Tibial nerve (tissue), 4 donors: ENCODE measurements at regions not wholly inside any gene's neighbourhood (a gene's known extent, or its start where the extent isn't known, plus 50 kb on each side); places are given as distances from the start of the nearest gene placed in this dataset.

Experiments
- CTCF ChIP-seq, 5 experiments: fragments of 200-600 bp in 3 of 5; fragments of 450-650 bp in 2 of 5; sonication (generic) in 3 of 5; IDR thresholded peaks; one replicate each; pipeline ENCODE4 v1.5.1; 2016 to 2019; ENCODE audit warnings: antibody characterized with exemption in 5 of 5, mild to moderate bottlenecking in 3 of 5, moderate library complexity in 2 of 5
- EP300 ChIP-seq, 2 donors: sonication (generic); formaldehyde crosslinking; IDR thresholded peaks; one replicate each; pipeline ENCODE4 v1.6.1; 2017; ENCODE audit warnings: antibody characterized with exemption in 2 of 2, mild to moderate bottlenecking in 1 of 2
- POLR2A ChIP-seq, 2 donors: fragments of 450-650 bp; IDR thresholded peaks; one replicate each; pipeline ENCODE4 v1.6.1; 2017; ENCODE audit warnings: antibody characterized with exemption in 2 of 2, mild to moderate bottlenecking in 2 of 2, moderate library complexity in 2 of 2

- TF ChIP-seq POLR2A (IDR thresholded peaks at IDR 0.05) (no peak), CTCF (IDR thresholded peaks at IDR 0.05) (no peak), EP300 (IDR thresholded peaks at IDR 0.05) (no peak)
Measured at GRCh38 chr2:193496786-193497185, 1302.1 kb upstream of the TMEFF2 start.
